Fibroblast of the aortic adventitia (primary cell): ENCODE measurements at regions not wholly inside any gene's neighbourhood (a gene's known extent, or its start where the extent isn't known, plus 50 kb on each side); places are given as distances from the start of the nearest gene placed in this dataset.
A peak's percentile ranks its signal among the peaks of the same experiment; 100 is the strongest.
"Not testable (repeated sequence)": the region's sequence is repeated elsewhere in the genome, so short reads cannot be mapped to it uniquely, and the experiment has no call there.

ENCODE experiments used
- DNase-seq: peaks from one replicate; pipeline ENCODE4 v3.0.0-alpha.2; 2010; ENCODE audit warnings: low read depth
- H3K4me3 ChIP-seq: 2 replicates; pipeline ENCODE4 v1.5.1; 2011; ENCODE audit warnings: low read depth, mild to moderate bottlenecking, control low read depth, low read length, moderate library complexity
- TF ChIP-seq, protein P1 (sequence below): IDR thresholded peaks from 2 replicates; pipeline ENCODE4 v1.5.1; 2011; ENCODE audit warnings: mild to moderate bottlenecking, low read length, control low read depth, inconsistent platforms; ENCODE audit not compliant: insufficient read depth

DNA sequence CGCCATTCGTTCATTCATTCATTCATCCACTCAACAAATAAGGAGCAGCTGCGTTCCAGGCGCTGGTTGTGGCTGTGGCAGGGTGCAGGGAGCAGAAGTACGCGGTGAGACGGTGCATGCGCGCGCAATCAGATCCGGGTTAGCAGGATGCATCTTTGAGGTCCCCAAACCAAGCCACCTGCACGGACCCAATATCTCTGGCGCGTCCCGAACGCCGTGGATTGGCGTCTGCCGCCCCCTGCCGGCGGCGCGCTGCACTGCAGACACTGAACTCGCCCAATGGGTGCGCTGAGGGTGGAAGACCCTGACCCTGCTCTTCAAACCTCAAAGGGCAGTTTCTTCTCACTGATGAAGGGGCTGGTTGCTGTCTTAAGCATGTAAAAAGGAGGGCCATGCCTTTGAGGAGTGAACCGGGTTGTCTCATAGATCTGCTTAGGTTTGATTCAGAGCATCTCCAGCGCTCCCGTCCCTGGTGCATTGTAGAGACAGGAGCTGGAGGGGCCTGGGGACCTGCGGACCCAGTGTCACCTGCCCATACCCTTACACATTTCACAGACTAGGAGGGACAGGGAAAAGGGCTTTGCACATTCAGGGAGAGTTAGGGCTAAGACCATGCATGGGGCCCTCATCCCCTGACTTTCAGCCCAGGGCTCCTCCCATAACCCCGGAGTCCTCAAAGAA, 102.5 kb downstream of the RAMP3 start:
- H3K4me3 ChIP-seq, result no peak overlapping the region
- DNase-seq, result peak; percentile 30
- TF ChIP-seq, protein P1, sequence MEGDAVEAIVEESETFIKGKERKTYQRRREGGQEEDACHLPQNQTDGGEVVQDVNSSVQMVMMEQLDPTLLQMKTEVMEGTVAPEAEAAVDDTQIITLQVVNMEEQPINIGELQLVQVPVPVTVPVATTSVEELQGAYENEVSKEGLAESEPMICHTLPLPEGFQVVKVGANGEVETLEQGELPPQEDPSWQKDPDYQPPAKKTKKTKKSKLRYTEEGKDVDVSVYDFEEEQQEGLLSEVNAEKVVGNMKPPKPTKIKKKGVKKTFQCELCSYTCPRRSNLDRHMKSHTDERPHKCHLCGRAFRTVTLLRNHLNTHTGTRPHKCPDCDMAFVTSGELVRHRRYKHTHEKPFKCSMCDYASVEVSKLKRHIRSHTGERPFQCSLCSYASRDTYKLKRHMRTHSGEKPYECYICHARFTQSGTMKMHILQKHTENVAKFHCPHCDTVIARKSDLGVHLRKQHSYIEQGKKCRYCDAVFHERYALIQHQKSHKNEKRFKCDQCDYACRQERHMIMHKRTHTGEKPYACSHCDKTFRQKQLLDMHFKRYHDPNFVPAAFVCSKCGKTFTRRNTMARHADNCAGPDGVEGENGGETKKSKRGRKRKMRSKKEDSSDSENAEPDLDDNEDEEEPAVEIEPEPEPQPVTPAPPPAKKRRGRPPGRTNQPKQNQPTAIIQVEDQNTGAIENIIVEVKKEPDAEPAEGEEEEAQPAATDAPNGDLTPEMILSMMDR, result peak; percentile 99

DNA sequence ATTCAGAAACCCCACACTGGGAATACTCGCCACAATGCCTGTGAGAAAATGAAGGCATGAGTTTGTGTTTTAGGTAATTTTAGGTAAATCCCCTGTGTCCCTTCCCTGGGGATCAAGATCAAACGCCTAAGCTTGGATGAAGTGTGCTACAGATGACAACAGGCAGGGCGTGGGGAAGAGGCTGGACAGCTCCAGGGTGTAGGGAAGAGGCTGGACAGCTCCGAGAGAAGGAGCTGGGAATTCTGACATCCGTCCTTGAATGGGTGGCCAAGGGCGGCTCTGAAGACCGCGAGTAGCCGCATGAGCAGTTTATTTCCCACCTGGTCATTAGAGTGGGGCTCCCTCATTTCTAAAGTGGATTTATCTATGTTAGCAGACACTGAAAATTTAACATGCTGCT, 109.7 kb downstream of the RAMP3 start:
- no peak for DNase-seq
- no peak overlapping the region for H3K4me3 ChIP-seq

DNA sequence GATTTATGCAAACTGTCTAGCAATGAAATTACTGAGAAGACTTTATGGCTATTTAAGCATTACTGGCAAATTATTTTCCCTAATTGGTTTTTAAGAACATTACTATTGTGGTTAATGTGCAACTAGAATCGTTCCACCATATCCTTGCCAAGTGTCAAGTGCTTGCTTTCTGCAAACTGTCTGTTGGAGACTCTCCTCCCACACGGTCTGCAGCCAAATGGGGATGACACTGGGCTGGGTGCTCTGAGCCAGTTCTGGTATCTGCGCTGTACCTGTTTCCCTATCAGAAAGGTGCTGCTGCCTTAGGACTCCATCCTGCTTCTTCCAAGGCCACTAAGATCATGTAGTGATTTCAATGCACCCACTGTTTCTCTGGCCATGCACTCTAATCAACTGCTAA, 110.4 kb downstream of the RAMP3 start:
- DNase-seq, result no peak
- TF ChIP-seq, protein P1, result no peak
- H3K4me3 ChIP-seq, result no peak overlapping the region

More for the DNA sequence above, 109.7 kb downstream of the RAMP3 start:
- TF ChIP-seq, protein P1, result no peak

DNA sequence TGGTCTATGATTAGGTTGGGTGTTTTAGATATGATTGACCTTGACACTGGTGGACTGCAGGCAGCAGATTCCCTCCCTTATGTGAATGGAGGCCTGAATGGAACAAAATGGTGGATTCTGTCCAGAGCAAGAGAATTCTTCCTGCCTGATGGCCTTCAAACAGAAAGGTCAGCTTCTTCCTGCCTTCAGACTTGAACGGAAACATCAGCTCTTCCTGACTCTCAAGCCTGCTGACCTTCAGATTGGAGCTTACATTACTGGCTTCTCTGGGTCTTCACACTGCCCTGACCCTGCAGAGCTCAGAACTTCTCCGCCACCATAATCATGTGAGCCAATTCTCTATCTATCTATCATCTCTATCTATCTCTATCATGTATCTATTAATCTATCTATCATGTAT, 111.6 kb downstream of the RAMP3 start:
- TF ChIP-seq, protein P1, result no peak
- no peak for DNase-seq
- H3K4me3 ChIP-seq, result no peak overlapping the region

DNA sequence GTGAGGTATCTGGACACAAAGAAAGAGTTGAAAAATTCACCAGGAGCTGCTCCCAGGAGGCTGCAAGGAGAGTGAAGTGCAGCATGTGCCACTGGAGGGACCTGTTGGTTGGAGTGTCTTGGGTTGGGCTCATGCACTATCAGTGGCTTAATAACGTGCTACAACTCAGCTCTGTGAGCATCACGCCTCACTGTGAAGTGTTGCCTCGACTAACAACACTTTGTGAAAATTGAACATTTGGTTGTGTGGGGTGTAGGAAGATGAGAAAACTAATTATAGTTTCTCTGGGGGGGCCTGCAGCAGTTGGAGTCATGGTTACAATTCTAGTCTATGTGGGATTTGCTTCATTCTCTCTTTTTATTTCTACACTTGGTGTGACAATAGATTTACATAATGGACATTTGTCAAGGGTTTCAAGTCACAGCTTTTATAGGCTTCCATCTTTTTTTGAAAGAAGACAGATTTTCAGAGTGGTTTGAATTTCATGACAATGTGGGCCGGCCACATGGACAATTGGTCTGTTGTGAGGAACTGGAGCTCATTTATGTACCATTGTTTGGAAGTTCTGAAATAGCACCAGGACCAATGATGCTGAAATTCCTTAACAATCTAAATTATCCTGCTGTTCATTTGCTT, 121.3 kb downstream of the RAMP3 start:
- TF ChIP-seq, protein P1, result no peak
- DNase-seq, result no peak
- no peak overlapping the region for H3K4me3 ChIP-seq

DNA sequence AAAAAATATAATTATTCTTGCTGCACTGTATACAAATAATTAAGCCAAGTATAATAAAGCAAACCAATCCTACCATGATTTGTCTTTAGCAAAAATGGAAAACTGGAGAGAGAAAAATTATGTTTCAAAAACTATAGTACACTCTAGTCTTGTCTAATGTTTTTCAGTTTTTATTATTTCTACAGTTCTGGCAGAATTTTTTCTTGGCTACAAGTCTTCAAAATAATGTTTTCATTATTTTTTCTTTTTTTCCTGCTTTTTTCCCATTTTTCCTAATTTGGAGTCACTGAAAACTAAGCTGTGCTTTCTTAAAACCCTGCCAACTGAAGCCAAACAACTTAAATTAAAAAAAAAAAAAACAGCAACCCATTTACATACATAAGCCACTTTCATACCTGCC, 132.0 kb downstream of the RAMP3 start:
- DNase-seq, result not testable (repeated sequence)

DNA sequence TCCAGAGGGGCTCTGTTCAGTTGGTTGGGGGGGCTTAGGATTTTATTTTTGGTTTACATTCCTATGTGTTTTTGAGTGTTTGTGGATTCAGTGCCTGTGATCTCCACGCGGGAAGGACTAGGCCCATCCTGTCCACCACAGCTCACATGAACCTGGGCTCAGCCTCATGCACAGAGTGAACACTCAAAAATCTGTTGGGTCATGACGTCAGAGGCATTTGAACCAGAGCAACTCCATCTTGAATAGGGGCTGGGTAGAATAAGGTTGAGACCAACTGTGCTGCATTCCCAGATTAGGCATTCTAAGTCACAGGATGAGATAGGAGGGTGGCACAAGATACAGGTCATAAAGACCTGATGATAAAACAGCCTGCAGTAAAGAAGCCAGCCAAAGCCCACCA, 133.3 kb downstream of the RAMP3 start:
- DNase-seq, result no peak
- TF ChIP-seq, protein P1, result no peak
- H3K4me3 ChIP-seq, result no peak overlapping the region

More for the DNA sequence above, 132.0 kb downstream of the RAMP3 start:
- not testable (repeated sequence) for H3K4me3 ChIP-seq
